ENCODE measurements at regions not wholly inside any gene's neighbourhood (a gene's known extent, or its start where the extent isn't known, plus 50 kb on each side); places are given as distances from the start of the nearest gene placed in this dataset.

GRCh38 chr5:110203661-110204060, 513.9 kb downstream of the MAN2A1 start:
- in situ Hi-C loops (cut with HindIII; ENCODE audit: low sequenced_read_pairs): no loop called here

GRCh38 chr5:110209401-110209800, 517.1 kb downstream of the TMEM232 start:
- in situ Hi-C loops (cut with HindIII; ENCODE audit: low sequenced_read_pairs): no loop called here

- in situ Hi-C loops (cut with HindIII; ENCODE audit: low sequenced_read_pairs): no loop called here
Measured at GRCh38 chr5:110218981-110219380, 507.5 kb downstream of the TMEM232 start.

- in situ Hi-C loops (cut with HindIII; ENCODE audit: low sequenced_read_pairs): no loop called here
Measured at GRCh38 chr5:110219769-110220168, 506.7 kb downstream of the TMEM232 start.

- in situ Hi-C loops (cut with HindIII; ENCODE audit: low sequenced_read_pairs): no loop called here
Measured at GRCh38 chr5:110221036-110221435, 505.4 kb downstream of the TMEM232 start.

GRCh38 chr5:110224050-110224449, 502.4 kb downstream of the TMEM232 start:
- in situ Hi-C loops (cut with HindIII; ENCODE audit: low sequenced_read_pairs): no loop called here

GRCh38 chr5:110225949-110226348, 500.5 kb downstream of the TMEM232 start:
- in situ Hi-C loops (cut with HindIII; ENCODE audit: low sequenced_read_pairs): no loop called here

- in situ Hi-C loops (cut with HindIII; ENCODE audit: low sequenced_read_pairs): no loop called here
Measured at GRCh38 chr5:110239786-110240185, 486.7 kb downstream of the TMEM232 start.

- in situ Hi-C loops (cut with HindIII; ENCODE audit: low sequenced_read_pairs): no loop called here
Measured at GRCh38 chr5:110242950-110243349, 483.5 kb downstream of the TMEM232 start.

- in situ Hi-C loops (cut with HindIII; ENCODE audit: low sequenced_read_pairs): no loop called here
Measured at GRCh38 chr5:110248921-110249320, 477.6 kb downstream of the TMEM232 start.

GRCh38 chr5:110250355-110250754, 476.1 kb downstream of the TMEM232 start:
- in situ Hi-C loops (cut with HindIII; ENCODE audit: low sequenced_read_pairs): no loop called here

- in situ Hi-C loops (cut with HindIII; ENCODE audit: low sequenced_read_pairs): no loop called here
Measured at GRCh38 chr5:110250755-110251154, 475.7 kb downstream of the TMEM232 start.

GRCh38 chr5:110251366-110251765, 475.1 kb downstream of the TMEM232 start:
- in situ Hi-C loops (cut with HindIII; ENCODE audit: low sequenced_read_pairs): no loop called here

- in situ Hi-C loops (cut with HindIII; ENCODE audit: low sequenced_read_pairs): no loop called here
Measured at GRCh38 chr5:110255194-110255593, 471.3 kb downstream of the TMEM232 start.

GRCh38 chr5:110256298-110256697, 470.2 kb downstream of the TMEM232 start:
- in situ Hi-C loops (cut with HindIII; ENCODE audit: low sequenced_read_pairs): no loop called here

- in situ Hi-C loops (cut with HindIII; ENCODE audit: low sequenced_read_pairs): no loop called here
Measured at GRCh38 chr5:110257971-110258370, 468.5 kb downstream of the TMEM232 start.

- in situ Hi-C loops (cut with HindIII; ENCODE audit: low sequenced_read_pairs): no loop called here
Measured at GRCh38 chr5:110258460-110259216, 467.8 kb downstream of the TMEM232 start.

GRCh38 chr5:110262749-110263148, 463.7 kb downstream of the TMEM232 start:
- in situ Hi-C loops (cut with HindIII; ENCODE audit: low sequenced_read_pairs): no loop called here

- in situ Hi-C loops (cut with HindIII; ENCODE audit: low sequenced_read_pairs): no loop called here
Measured at GRCh38 chr5:110264661-110265060, 461.8 kb downstream of the TMEM232 start.

GRCh38 chr5:110265162-110265561, 461.3 kb downstream of the TMEM232 start:
- in situ Hi-C loops (cut with HindIII; ENCODE audit: low sequenced_read_pairs): no loop called here

GRCh38 chr5:110267714-110268113, 458.8 kb downstream of the TMEM232 start:
- in situ Hi-C loops (cut with HindIII; ENCODE audit: low sequenced_read_pairs): no loop called here

- in situ Hi-C loops (cut with HindIII; ENCODE audit: low sequenced_read_pairs): no loop called here
Measured at GRCh38 chr5:110268283-110268682, 458.2 kb downstream of the TMEM232 start.

GRCh38 chr5:110268985-110269384, 457.5 kb downstream of the TMEM232 start:
- in situ Hi-C loops (cut with HindIII; ENCODE audit: low sequenced_read_pairs): no loop called here

Data from endothelial cell of hepatic sinusoid (primary cell).